ENCODE measurements at regions not wholly inside any gene's neighbourhood (a gene's known extent, or its start where the extent isn't known, plus 50 kb on each side); places are given as distances from the start of the nearest gene placed in this dataset.

DNA sequence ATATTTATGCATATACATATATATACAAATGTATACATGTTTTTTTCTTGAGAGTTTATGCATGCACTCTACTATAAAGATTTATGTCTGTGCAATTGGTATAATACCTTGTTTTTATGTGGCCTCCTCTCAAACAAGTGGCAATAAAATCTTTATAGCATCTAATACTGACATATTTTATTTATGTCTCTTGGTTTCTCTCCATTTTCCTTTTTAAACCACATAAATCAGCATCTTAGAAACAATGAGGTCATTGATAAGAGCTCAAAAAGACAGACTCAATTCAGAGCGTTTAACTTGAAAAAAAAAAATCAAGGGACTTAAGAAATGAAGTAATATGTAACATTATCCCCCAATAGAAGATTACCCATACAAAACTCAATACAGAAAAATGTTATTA, 1442.2 kb upstream of the ALCAM start:
- DNase-seq (ENCODE audit: low read depth), result no peak
- H3K4me3 ChIP-seq (ENCODE audit: low read depth, low read length), result no peak overlapping the region
- TF ChIP-seq, protein P1, sequence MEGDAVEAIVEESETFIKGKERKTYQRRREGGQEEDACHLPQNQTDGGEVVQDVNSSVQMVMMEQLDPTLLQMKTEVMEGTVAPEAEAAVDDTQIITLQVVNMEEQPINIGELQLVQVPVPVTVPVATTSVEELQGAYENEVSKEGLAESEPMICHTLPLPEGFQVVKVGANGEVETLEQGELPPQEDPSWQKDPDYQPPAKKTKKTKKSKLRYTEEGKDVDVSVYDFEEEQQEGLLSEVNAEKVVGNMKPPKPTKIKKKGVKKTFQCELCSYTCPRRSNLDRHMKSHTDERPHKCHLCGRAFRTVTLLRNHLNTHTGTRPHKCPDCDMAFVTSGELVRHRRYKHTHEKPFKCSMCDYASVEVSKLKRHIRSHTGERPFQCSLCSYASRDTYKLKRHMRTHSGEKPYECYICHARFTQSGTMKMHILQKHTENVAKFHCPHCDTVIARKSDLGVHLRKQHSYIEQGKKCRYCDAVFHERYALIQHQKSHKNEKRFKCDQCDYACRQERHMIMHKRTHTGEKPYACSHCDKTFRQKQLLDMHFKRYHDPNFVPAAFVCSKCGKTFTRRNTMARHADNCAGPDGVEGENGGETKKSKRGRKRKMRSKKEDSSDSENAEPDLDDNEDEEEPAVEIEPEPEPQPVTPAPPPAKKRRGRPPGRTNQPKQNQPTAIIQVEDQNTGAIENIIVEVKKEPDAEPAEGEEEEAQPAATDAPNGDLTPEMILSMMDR (IDR thresholded peaks at IDR 0.05; ENCODE audit: insufficient read depth, low read depth, low read length, missing control alignments), result no peak

GRCh38 chr3:103926936-103927335, 1439.8 kb upstream of the ALCAM start:
- DNase-seq (ENCODE audit: low read depth), result no peak
- TF ChIP-seq, protein P1 (IDR thresholded peaks at IDR 0.05; ENCODE audit: insufficient read depth, low read depth, low read length, missing control alignments), result no peak
- H3K4me3 ChIP-seq (ENCODE audit: low read depth, low read length), result no peak overlapping the region

DNA sequence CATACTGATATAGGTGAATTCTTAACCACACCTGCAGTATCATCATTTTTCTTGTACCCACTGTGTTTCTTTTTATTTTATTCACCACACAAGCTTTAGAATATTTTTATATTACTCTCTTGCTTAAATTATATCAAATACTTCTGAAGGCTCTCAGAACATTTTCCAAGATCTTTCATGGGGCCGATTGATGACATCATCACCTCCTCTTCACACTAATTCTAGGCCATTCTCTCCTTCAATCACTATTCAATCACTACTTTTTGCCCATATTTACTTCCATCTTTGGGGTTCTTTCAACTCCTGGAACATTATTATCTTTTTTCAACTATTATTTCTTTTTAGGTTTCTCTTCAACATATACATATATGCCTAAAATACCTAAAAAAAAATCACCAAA, 1438.8 kb upstream of the ALCAM start:
- TF ChIP-seq, protein P1 (IDR thresholded peaks at IDR 0.05; ENCODE audit: insufficient read depth, low read depth, low read length, missing control alignments), result no peak
- DNase-seq (ENCODE audit: low read depth), result no peak

DNA sequence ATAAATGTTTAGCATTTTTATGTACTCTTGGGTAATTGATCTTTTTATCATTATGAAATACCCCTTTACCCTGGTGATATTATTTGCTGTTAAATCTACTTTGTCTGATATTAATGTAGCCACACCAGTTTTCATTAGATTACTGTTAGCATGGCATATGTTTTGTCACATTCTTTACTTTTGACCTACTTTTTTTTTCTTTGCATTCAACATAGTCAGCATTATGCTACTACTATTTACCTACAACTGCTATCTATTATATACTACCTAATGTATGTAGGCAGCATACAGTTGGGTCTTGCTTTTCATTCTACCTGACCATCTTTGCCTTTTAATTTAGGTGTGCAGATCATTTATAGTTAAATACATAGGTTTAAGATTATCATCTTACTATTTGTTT, 1429.6 kb upstream of the ALCAM start:
- TF ChIP-seq, protein P1 (IDR thresholded peaks at IDR 0.05; ENCODE audit: insufficient read depth, low read depth, low read length, missing control alignments), result no peak
- no peak for DNase-seq (ENCODE audit: low read depth)
- H3K4me3 ChIP-seq (ENCODE audit: low read depth, low read length), result no peak overlapping the region

More for the DNA sequence above, 1438.8 kb upstream of the ALCAM start:
- no peak overlapping the region for H3K4me3 ChIP-seq (ENCODE audit: low read depth, low read length)

- TF ChIP-seq, protein P1 (IDR thresholded peaks at IDR 0.05; ENCODE audit: insufficient read depth, low read depth, low read length, missing control alignments), result no peak
- DNase-seq (ENCODE audit: low read depth), result no peak
- H3K4me3 ChIP-seq (ENCODE audit: low read depth, low read length), result no peak overlapping the region
Measured at GRCh38 chr3:103947062-103947461, 1419.6 kb upstream of the ALCAM start.

GRCh38 chr3:103949693-103950092, 1417.0 kb upstream of the ALCAM start:
- no peak for DNase-seq (ENCODE audit: low read depth)
- TF ChIP-seq, protein P1 (IDR thresholded peaks at IDR 0.05; ENCODE audit: insufficient read depth, low read depth, low read length, missing control alignments), result no peak
- no peak overlapping the region for H3K4me3 ChIP-seq (ENCODE audit: low read depth, low read length)

DNA sequence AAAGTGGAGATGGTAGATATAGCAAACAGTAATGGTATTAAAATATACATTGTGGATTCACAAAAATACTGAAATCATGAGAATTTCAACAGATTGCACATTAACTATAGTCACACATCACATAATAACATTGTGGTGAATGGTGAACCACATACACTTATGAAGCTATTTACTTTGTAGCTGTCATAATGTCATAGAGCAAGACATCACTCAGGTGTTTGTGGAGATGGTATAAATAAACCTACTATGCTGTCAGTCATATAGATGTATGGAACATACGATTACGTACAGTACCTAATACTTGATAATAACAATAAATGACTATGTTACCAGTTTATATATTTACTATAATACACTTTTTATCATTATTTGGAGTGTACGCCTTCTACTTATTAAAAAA, 1416.0 kb upstream of the ALCAM start:
- TF ChIP-seq, protein P1 (IDR thresholded peaks at IDR 0.05; ENCODE audit: insufficient read depth, low read depth, low read length, missing control alignments), result no peak
- no peak for DNase-seq (ENCODE audit: low read depth)
- H3K4me3 ChIP-seq (ENCODE audit: low read depth, low read length), result no peak overlapping the region
